ENCODE measurements at regions not wholly inside any gene's neighbourhood (a gene's known extent, or its start where the extent isn't known, plus 50 kb on each side); places are given as distances from the start of the nearest gene placed in this dataset.

GRCh38 chr2:8455236-8456150 is 226.4 kb upstream of the ID2 start:
- TF ChIP-seq CTCF (conservative IDR thresholded peaks at IDR 0.05; ENCODE audit: low read depth, low read length): no peak
- no peak overlapping the region for H3K4me3 ChIP-seq (ENCODE audit: low read depth, low read length)
- DNase-seq (ENCODE audit: low read depth): no peak

- TF ChIP-seq CTCF (conservative IDR thresholded peaks at IDR 0.05; ENCODE audit: low read depth, low read length): no peak
- peak overlapping the region; percentile 26 for H3K4me3 ChIP-seq (ENCODE audit: low read depth, low read length)
- DNase-seq (ENCODE audit: low read depth): no peak
These were observed 225.4 kb upstream of the ID2 start for GRCh38 chr2:8456151-8457091.

GRCh38 chr2:8457092-8457481 is 224.8 kb upstream of the ID2 start:
- no peak for DNase-seq (ENCODE audit: low read depth)
- no peak for TF ChIP-seq CTCF (conservative IDR thresholded peaks at IDR 0.05; ENCODE audit: low read depth, low read length)
- H3K4me3 ChIP-seq (ENCODE audit: low read depth, low read length): peak overlapping the region; percentile 26

- no peak for TF ChIP-seq CTCF (conservative IDR thresholded peaks at IDR 0.05; ENCODE audit: low read depth, low read length)
- peak overlapping the region; percentile 13 for H3K4me3 ChIP-seq (ENCODE audit: low read depth, low read length)
- DNase-seq (ENCODE audit: low read depth): no peak
These were observed 224.0 kb upstream of the ID2 start for GRCh38 chr2:8457699-8458502.

- DNase-seq (ENCODE audit: low read depth): no peak
- no peak overlapping the region for H3K4me3 ChIP-seq (ENCODE audit: low read depth, low read length)
- no peak for TF ChIP-seq CTCF (conservative IDR thresholded peaks at IDR 0.05; ENCODE audit: low read depth, low read length)
These were observed 223.1 kb upstream of the ID2 start for GRCh38 chr2:8458503-8459459.

All from epithelial cell of proximal tubule (primary cell).